Thyroid gland (tissue), 4 donors: ENCODE measurements at regions not wholly inside any gene's neighbourhood (a gene's known extent, or its start where the extent isn't known, plus 50 kb on each side); places are given as distances from the start of the nearest gene placed in this dataset.

Source experiments
- DNase-seq, 2 donors: peaks; one replicate each; pipeline ENCODE4 v3.0.0-alpha.2; 2019
- H3K27ac ChIP-seq, 3 donors: fragments of 200-600 bp; sonication (generic); 1 replicate in 2 of 3; 2 replicates in 1 of 3; pipeline ENCODE4 v1.5.1; 2016 to 2019; ENCODE audit warnings: mild to moderate bottlenecking in 1 of 3, moderate library complexity in 1 of 3
- H3K27me3 ChIP-seq: fragments of 200-600 bp; sonication (generic); one replicate; pipeline ENCODE4 v1.5.1; 2019
- H3K36me3 ChIP-seq, 2 donors: fragments of 200-600 bp; sonication (generic); one replicate each; pipeline ENCODE4 v1.5.1; 2016 to 2019
- H3K4me1 ChIP-seq, 2 donors: fragments of 200-600 bp; sonication (generic); one replicate each; pipeline ENCODE4 v1.5.1; 2017 to 2019
- H3K4me3 ChIP-seq, 3 donors: fragments of 200-600 bp; sonication (generic); replicated peaks in 1 of 3; 1 replicate in 2 of 3; 2 replicates in 1 of 3; pipeline ENCODE4 v1.5.1; 2016; ENCODE audit warnings: mild to moderate bottlenecking in 1 of 3
- H3K9me3 ChIP-seq: fragments of 200-600 bp; sonication (generic); one replicate; pipeline ENCODE4 v1.5.1; 2017
- CTCF ChIP-seq, 6 experiments: fragments of 200-600 bp in 3 of 6; fragments of 450-650 bp in 3 of 6; sonication (generic) in 3 of 6; IDR thresholded peaks; one replicate each; pipeline ENCODE4 v1.5.1; 2016 to 2019; ENCODE audit warnings: antibody characterized with exemption in 6 of 6, mild to moderate bottlenecking in 2 of 6, inconsistent platforms in 1 of 6, moderate library complexity in 1 of 6
- POLR2A ChIP-seq, 2 donors: fragments of 450-650 bp; IDR thresholded peaks; one replicate each; pipeline ENCODE4 v1.6.1; 2017; ENCODE audit warnings: antibody characterized with exemption in 2 of 2, mild to moderate bottlenecking in 2 of 2, moderate library complexity in 1 of 2
- WGBS, 2 donors: methylation state at CpG; one replicate each; pipeline ENCODE4 v1.1.5; 2017; 5-methylcytosine and 5-hydroxymethylcytosine counted together
- intact Hi-C: fragments of 100-400 bp; cut with DNase I; formaldehyde crosslinking; loops from one replicate; pipeline ENCODE4 v1.15.1; 2023

DNA sequence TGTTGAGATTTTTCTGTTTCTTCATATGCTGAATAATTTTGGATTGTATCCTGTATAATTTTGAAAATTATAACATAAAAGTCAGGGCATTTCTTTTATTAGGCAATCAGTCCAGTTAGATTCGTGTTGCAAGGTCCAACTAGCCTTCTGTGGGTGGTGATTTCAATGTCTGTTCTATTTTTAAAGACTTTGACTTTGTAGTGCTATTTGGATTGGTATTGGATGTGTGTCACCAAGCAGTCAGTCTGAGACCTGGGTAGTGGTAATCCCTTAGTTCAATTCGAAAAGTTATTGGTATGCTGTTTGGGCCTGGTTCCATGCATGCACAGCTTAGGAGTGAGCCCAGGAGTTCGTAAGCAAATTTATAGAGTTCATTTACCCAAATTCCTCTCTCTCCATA, 82.2 kb downstream of the EPDR1 start:
- intact Hi-C loops: no loop called here
- no peak for DNase-seq
- Histone ChIP-seq H3K9me3 (no peaks in the 10 kb centered on the region), H3K27me3 (no peaks in the 10 kb centered on the region), H3K4me3 (no peak overlapping the region), H3K4me1 (peaks cover 12 to 21% of the 10 kb centered on the region in 2 donors), H3K36me3 (no peaks in the 10 kb centered on the region), H3K27ac (no peak overlapping the region)
- 75 to 80% methylated on average over 3 of the region's 3 CpGs for WGBS, 2 donors
- TF ChIP-seq CTCF (IDR thresholded peaks at IDR 0.05): no peak
- no peak for TF ChIP-seq POLR2A (IDR thresholded peaks at IDR 0.05)

DNA sequence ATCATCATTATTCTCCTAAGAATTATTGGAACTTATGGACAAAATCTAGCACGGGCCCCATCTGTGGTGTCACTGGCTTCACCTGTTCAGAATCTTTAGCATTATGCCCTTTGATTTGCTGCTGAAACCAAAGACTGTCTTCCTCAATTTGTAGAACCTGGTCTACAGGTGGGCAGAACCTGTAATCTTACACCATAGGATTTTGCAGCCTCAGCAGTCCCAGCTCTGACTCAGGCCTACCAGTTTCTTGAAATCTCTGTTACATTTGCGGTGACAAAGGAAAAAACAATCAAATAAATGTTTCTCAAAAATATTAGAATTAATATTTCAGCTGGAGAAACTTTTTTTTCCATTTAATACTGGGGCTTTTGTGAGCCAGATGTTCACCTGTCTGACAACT, 86.1 kb downstream of the EPDR1 start:
- DNase-seq: no peak
- intact Hi-C loops: no loop called here
- no peak overlapping the region for H3K4me3 ChIP-seq
- H3K4me1 ChIP-seq: peaks cover 0 to 4% of the 10 kb centered on the region in 2 donors
- H3K9me3 ChIP-seq: no peaks in the 10 kb centered on the region
- WGBS, 2 donors: 92 to 95% methylated on average over 2 of the region's 2 CpGs
- no peaks in the 10 kb centered on the region for H3K36me3 ChIP-seq
- TF ChIP-seq POLR2A (IDR thresholded peaks at IDR 0.05) (no peak), CTCF (IDR thresholded peaks at IDR 0.05) (no peak)
- H3K27ac ChIP-seq: no peak overlapping the region
- no peaks in the 10 kb centered on the region for H3K27me3 ChIP-seq

DNA sequence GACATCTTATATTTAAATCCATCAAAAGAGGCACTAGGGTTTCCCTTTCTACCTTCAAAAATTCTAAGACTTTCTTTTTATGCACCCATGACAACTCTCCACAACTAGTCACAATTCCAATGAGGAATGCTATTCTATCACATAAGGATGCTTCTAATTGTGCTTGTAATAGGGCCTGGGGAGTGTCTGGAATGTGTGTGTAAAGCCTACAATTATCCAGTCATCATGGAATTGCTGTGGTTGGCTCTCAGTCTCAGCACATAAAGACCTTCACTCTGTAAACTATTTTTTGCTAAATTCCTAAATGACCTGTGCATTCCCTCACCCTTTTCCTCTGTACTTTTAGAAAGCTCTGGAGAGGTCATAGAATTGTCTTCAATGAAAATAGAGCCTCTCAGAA, 86.7 kb downstream of the EPDR1 start:
- peaks cover 0 to 4% of the 10 kb centered on the region in 2 donors for H3K4me1 ChIP-seq
- no peaks in the 10 kb centered on the region for H3K36me3 ChIP-seq
- no peak overlapping the region for H3K27ac ChIP-seq
- H3K4me3 ChIP-seq: no peak overlapping the region
- no peak for TF ChIP-seq CTCF (IDR thresholded peaks at IDR 0.05)
- no peak for TF ChIP-seq POLR2A (IDR thresholded peaks at IDR 0.05)
- H3K27me3 ChIP-seq: no peaks in the 10 kb centered on the region
- H3K9me3 ChIP-seq: no peaks in the 10 kb centered on the region
- DNase-seq: no peak
- intact Hi-C loops: no loop called here

DNA sequence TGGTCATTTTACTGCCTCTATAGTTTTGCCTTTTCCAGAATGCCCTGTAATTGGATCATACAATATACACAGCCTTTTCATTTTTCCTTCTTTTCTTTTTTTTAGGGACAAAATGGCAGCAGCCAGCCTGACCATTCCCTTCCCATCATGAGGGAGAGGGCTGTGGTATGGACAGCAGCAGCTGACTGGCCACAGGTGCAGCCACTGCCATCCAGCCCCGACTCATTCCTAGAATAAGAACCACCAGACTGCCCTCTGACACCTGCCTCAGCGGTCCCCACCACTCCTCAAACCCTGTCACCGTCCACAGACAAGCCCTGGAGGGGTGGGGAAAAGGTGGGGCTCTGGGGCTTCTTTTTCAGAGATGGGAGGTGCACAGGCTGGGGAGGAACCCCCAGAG, 92.8 kb downstream of the EPDR1 start:
- no peak overlapping the region for H3K4me3 ChIP-seq
- no peaks in the 10 kb centered on the region for H3K9me3 ChIP-seq
- no peaks in the 10 kb centered on the region for H3K27me3 ChIP-seq
- intact Hi-C loops: no loop called here
- 84 to 92% methylated on average over 3 of the region's 3 CpGs for WGBS, 2 donors
- no peaks in the 10 kb centered on the region for H3K36me3 ChIP-seq
- no peak for TF ChIP-seq CTCF (IDR thresholded peaks at IDR 0.05)
- no peak overlapping the region for H3K27ac ChIP-seq
- no peaks in the 10 kb centered on the region for H3K4me1 ChIP-seq
- no peak for DNase-seq

- H3K9me3 ChIP-seq: no peaks in the 10 kb centered on the region
- H3K27me3 ChIP-seq: no peaks in the 10 kb centered on the region
- no peak for TF ChIP-seq POLR2A (IDR thresholded peaks at IDR 0.05)
- TF ChIP-seq CTCF (IDR thresholded peaks at IDR 0.05): no peak
- no peaks in the 10 kb centered on the region for H3K4me1 ChIP-seq
- intact Hi-C loops: no loop called here
- 84 to 89% methylated on average over 3 of the region's 3 CpGs for WGBS, 2 donors
- no peaks in the 10 kb centered on the region for H3K36me3 ChIP-seq
- H3K4me3 ChIP-seq: no peak overlapping the region
- H3K27ac ChIP-seq: no peak overlapping the region
- no peak for DNase-seq
These were observed 96.1 kb downstream of the EPDR1 start for GRCh38 chr7:38016567-38016966.
